ENCODE measurements at regions not wholly inside any gene's neighbourhood (a gene's known extent, or its start where the extent isn't known, plus 50 kb on each side); places are given as distances from the start of the nearest gene placed in this dataset.

DNA sequence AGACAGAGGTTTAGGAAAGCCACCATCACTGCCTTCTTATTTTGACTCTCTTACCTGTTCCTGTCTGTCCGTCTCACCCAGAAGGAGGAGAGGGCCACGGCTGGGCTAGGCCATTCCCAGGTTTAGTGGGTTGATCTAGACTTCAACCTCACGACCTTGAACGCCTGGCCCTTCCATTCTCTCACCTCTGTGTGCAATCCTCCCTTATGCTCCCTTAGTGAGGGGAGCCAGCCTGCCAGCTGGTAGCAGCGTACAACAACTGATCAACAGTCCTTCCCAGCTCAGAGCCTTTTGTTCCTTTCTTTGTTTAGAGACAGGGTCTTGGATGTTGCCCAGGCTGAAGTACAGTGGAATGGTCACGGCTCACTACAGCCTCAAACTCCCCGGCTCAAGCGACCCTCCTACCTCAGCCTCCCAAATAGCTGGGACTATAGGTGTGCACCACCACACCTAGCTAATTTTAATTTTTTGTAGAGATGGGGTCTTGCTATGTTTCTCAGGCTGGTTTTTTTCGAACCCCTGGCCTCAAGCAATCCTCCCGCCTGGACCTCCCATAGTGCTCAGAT, 123.9 kb downstream of the ZNF664 start:
- DNase-seq, result no peak

DNA sequence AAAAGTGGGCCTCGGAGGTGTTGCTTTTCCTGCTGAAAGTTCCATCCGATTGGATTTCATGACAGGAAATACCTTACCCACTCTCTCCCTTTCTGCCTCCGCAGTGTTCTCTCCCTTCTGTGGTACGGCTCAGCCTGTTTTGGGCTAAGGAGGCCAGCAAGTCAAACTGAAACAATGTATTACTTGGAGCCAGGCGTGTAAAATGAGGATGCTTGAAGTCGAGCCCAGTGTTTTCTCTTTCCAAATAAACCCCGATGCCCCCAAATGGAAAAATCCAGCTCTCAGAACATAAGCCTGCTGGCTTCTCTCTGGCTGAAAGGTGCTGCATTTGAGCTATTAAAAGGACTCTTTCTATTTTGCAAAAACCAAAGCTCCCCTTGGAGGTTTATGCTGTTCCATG, 124.7 kb downstream of the ZNF664 start:
- DNase-seq, result no peak

DNA sequence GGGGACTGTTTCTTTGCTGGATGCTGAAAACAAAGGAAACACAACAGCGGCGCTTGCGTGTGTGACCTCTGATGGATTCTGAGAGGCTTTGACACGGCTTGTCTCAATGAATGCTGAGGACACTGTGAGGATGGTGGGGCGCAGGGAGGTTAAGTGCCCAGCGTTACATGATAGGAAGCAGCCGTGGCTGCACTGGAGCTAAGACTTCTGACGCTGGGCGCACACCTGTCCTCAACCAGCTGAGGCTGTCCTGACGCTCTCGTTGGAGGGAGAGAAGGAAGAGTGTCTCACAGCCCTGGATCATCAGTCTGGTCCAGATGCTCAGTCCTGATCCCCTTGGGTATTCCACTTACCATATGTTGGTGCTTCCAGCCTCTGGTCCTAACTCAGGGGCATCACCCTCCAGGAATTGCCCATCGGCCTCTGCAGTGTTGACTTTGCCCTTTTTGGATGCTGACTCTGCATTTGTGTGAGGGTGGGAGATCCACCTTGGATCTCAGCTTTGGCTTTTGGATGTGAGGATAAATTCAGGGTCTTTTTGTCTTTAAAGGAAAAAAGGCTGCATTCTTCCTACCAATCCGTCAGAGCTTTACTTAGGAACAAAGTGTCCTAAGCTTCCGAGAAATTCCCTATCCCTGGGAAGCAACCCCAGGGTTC, 125.2 kb downstream of the ZNF664 start:
- DNase-seq, result no peak

DNA sequence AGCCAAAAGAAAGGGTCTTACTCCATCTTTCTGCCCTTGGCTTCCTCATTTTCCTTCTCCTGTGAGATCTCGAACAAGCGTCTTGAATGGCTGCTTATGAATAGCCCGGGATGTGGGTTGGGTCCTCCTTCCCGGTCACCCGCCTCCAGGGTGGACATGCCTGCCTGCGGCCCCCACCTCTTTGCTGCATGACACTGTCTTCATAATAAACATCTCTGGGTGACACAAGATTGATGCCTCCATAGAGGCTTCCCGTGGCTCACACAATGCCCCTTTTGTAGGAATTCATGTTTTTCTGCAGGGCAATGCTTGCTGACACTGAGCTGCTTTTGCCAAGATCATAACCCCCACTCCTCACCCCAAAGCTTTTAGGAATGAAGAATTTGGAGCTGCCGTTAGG, 125.9 kb downstream of the ZNF664 start:
- DNase-seq, result no peak

DNA sequence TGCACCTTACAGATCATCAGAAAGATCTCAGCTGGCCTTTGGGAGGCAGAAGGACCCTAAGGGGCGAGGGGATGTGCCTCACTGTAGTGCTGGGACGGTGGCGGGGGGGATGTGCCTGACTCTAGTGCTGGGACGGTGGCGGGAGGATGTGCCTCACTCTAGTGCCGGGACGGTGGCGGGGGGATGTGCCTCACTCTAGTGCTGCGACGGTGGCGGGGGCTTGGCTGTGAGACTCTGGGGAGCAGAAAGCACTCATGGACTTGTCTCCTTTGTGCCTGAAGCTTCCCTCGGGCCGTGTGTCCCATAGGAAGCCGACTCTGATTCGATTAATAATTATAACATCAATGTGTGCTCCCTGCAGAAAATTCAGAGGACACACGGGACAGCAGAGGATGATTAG, 126.6 kb downstream of the ZNF664 start:
- DNase-seq, result no peak

DNA sequence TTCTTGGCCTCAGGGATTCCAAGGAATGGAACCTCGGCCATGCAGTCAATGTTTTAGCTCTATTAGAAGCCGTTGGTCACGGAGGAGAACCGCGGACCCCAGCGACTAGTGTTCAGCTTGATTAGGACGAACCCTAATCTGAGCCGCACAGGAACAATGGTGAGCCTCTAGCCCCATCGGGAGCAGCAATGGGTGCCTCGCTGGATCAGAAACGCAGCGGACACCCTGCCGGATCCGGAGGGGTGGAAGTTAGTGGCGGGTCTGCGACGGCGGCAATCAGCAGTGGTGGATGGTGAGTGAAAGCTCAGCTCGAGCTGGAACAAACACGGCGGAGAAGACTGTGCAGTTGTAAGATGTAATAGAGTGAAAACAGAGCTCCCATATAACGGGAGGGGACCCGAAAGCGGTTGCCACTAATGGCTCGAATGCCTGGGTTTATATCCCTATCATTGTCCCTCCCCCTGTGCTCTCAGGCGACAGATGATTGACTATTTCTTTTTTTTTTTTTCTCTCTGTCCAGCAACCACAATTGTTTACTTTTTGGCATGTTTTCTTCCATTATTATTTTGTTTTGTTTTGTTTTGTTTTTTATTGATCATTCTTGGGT, 127.7 kb downstream of the ZNF664 start:
- no peak for DNase-seq

DNA sequence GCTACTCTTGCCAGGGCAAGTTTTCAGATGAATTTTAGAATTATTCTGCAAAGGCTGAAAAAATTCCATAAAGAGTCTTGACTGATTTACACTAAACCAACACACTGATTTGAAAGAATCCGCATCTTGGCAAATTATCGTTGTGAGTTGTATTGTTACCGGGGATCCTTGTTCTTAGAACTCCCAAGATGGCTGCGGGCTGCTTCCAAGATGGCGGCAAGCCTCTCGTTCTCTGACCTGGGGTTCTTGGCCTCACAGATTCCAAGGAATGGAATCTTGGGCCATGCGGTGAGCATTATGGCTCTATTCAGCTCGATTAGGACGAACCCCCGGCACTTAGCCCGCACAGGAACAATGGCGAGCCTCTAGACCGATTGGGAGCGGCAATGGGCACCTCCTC, 132.5 kb downstream of the ZNF664 start:
- DNase-seq, result no peak

DNA sequence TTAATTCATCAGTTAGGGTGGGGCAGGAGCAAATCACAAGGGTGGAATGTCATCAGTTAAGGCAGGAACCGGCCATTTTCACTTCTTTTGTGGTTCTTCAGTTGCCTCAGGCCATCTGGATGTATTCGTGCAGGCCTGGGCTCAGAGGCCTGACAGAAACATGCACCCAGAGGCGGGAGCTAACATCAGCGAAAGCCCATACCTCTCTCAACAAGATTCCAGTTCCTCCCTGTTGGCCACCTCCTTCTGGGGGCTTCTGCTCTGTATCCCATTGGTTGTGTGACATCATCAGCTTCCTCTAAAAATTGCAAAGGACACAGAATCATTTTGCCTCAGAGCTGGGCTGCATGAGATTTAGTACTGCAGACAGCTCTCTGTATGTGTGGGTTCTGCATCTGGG, 134.3 kb downstream of the ZNF664 start:
- no peak for DNase-seq

DNA sequence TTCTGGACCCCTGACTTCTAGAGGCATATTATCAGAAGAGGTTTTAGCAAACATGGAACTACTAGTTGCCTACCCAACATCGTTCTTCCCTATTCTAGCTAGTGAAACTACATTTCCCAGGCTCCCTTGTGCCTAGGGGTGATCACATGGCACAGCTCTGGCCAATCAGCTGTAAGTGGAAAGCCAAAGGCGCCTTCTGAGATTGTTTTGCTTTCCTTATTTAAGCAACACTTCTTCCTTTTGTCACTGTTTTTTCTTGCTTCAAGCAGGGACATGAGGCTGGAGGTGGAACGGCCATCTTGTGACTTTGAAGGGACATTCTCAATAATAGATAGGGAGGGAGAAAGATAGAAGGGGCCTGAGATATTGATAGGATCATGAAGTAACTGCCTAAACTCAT, 136.7 kb downstream of the ZNF664 start:
- peak; percentile 26 for DNase-seq

DNA sequence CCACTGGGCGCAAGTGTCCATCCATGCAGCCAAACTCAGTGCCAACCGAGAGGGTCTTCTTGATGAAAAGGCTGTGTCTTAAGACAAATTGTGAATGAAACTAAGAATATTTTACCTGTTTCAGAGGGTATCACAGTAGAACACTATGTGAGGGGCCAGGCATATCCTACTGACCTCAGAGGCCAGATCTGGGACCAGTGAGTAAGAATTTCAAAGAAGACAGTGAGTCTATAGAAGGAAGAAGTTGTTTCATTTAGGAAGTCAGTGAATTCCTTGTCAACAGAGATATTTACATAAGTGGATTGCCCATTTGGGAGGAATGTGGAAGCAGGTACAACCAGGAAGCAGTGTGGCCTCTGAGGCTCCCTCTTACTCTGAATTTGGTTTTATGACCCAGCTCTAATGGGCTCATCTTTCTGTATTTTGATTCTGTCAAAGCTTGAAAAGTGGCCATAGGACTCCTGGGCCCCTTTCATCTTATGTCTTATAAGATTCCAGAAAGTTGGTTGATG, 137.4 kb downstream of the ZNF664 start:
- DNase-seq, result no peak

DNA sequence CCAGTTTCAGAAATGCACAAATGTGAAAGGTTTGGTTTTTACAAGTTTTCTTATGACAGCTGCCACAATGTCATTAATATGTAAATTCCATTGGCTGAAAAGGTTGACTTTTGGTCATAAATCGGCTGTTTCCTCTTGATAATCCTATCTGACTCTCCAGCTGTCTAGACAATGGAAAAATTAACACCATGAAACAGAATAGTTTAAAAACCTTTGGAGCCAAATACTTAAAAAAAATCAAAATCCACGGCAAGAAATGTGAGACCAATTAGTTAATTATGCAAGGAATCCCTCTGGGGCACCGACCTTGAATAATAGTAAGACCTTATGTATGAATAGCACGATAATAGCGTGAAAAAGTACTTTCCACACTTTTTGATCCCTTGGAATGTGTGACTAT, 138.0 kb downstream of the ZNF664 start:
- peak; percentile 16 for DNase-seq

DNA sequence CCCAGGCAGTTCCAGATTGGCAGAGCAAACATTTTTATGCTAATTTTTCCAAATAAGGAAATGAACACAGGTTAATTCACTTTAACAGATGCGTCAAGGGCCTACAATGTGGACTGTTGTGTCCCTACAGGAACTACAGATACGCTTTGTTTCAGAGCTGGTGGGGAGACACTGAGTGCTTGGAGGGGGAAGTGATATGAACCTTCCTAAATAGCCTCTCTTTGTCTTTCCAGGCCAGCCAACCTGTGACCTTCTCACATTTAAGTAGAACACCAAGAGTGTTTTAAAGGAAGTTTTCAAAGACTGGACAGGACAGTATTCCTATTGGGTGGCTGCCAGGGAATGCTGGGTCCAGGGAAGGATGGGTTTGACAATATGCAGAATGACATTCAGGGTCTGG, 141.3 kb downstream of the ZNF664 start:
- DNase-seq, result no peak

DNA sequence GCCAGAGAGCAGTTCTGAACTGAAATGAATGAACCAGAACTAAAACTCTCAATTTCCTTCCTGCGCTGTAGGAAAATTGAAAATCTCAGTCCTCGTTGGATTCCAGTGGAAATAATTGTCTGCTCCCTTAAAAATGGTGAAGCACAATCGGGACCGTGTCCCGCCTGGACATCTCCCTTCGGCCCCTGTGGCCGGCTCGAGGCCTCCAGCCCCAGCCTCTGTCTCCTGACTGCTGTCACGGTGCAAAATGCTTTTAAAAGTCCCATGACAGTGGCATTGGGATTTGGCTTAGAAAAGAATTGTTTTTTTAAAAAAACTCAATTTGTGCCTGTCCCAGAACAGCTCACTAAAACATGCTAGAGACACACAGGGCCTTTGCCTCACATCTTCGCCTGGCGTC, 142.5 kb downstream of the ZNF664 start:
- DNase-seq, result no peak

DNA sequence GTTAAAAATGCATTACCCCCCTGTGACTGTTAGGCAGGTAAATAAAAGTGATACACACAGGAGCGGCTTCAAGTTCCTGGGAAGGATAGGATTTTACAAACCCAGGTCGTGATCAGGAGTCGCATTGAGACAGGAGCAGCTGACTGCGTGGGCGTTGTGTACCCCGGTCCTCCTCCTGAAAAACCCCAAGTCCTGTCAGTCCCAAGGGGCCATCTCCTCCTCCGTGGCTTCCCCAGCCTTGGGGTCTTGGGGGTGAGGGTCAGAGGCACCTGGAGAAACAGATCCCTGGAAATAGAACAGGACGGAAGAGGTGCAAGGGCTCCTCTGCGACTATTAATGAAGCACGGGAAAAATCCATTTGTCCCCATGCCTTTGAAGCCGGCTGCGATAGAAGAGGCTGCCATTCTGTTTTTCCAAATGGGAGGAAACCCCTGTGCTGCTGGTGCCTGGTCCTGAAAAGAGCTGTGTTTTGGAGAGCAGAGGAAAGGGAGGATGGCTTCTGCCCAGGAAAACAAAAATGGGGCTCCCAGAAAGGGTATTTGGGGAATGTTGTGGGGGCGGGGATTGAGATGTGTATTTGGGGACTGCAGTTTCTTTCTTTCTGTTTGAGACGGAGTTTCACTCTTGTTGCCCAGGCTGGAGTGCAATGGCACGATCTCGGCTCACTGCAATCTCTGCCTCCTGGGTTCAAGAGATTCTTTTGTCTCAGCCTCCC, 143.1 kb downstream of the ZNF664 start:
- DNase-seq, result no peak

DNA sequence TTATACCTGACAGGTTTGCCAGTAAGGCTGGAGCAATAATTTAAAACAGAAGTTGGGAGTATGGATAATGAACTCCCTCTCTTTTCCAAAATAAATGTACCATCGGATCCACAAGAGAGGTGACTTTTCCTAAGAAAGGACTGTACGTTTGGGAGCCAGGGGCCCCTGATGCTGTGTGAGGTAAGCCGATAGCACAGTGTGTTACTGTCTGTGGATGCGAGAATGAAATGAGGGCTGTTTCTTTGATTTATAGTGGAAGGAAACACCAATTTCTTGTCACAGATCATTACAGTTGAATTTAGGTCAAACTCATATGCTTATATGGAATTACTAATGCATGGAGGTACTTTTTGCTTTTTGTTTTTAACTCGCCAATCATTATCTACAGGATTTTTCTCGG, 147.7 kb downstream of the ZNF664 start:
- no peak for DNase-seq

DNA sequence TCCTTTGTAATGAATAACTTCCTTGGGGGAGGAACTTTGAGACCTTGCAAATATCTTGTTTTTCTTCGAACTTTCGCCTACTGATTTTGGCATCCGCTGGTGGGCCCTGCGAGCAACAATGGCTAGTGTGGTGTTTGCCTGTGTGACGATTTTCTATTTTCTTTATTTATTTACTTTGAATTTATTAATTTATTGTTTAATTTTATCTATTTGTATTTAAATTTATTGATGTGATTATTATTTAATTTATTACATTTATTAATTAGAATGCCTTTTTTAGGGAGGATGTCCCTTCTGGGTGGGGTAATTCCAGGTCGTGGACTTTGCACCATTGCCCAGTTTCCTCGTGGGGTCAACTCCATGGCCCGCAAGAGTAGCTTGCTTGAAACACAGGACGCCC, 149.7 kb downstream of the ZNF664 start:
- no peak for DNase-seq

DNA sequence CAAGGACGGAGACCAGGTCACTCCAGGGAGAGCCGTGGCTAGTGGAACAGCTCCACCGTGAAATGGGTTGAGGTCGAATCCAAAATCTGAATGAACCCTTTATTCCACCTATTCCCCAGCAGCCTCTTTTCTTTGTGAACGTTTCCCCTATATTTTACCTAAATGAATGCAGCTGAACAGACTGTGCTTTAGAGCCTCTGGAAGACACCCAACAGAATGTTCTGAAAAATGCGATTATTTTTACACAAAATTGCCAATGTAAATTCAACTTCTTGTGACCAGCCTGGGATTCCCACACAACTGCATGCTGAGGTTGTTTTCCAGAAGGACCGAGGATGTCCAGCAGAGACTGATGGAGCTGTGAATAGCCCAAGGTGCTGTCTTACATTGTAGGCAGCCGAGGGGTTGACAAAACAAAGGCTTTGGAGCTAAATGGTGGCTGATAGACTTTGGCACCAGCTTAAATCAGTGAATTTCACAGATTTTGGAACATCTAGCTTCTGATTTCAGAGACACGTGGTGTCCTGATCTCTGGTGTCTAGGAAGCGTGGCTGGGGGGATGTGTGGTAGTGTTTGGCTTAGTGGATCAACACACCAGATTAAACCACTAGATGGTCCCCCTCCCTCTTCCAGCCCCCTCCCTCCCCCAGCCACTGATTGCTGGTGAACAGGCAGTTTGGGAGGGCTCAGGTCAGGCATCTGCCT, 150.4 kb downstream of the ZNF664 start:
- no peak for DNase-seq

DNA sequence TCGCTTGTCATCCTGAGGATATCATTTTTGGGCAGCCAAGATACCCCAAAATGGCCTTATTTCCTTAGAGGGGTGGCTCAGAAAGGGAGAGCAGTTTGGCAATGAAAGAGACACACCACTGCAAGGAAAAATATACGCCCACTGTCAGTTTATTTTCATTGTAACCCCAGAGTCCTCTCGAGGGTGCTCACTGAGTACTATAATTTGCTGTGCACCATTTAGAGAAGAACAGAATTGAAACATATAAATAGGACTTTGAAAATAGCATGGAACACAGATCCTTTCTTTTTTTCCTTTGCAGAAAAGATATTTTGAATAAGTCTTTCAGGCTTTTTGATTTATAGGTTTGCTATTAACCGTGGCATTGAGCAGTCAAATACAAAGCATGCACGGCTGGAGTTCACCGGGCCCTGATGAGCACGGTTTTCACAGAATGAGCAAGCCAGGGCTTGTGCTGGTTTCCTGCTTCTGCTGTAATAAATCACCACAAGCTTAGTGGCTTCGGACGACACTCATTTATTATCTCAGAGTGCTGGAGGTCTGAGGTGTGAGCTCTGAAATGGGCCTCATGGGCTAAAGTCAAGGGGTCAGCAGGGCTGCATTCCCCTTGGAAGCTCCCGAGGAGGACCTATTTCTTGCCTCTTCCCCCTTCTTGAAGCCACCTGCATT, 152.3 kb downstream of the ZNF664 start:
- peak; percentile 18 for DNase-seq

DNA sequence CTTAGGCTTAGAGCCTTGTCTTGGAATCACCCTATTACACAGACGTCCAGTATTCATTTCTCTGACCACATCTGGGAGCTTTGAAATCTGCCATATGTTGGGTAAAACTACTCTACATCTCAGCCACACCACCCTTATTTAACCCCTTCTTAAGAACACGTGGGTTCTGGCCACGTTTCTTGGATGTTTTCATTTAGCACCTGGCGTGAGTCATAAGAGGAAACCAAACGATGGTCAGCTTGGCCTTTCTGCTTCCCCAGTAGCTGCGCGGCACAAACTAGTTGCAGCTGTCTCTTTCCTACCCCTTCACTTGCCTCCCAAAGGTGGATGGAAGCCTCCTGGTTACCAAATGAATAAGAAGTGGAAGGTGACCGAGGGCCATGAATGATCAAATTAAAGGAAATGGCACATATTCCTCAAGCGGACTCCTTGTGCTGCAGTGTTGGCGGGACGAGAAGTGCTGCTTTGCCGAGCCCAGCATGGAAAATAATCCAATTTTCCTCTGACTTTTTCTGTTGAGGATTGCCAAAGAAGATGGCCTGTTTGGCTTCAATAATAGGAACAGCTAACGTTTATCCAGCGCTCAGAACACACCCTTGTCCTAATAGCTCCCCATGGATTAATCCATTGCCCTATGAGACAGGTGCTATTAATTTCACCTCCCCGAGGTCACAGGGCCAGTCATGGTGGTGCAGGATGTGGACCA, 154.1 kb downstream of the ZNF664 start:
- no peak for DNase-seq

DNA sequence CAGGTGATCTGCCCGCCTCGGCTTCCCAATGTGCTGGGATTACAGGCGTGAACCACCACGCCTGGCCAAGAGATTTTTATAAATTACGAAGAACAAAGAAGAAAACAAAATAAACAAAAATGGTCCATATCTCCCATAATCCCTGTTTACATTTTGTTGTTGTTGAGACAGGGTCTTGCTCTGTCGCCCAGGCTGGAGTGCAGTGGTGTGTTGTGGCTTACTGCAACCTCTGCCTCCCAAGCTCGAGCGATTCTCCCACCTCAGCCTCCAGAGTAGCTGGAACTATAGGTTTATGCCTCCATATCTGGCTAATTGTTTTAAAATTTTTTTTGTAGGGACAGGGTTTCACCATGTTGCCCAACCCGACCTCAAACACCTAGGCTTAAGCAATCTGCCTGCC, 156.1 kb downstream of the ZNF664 start:
- no peak for DNase-seq

DNA sequence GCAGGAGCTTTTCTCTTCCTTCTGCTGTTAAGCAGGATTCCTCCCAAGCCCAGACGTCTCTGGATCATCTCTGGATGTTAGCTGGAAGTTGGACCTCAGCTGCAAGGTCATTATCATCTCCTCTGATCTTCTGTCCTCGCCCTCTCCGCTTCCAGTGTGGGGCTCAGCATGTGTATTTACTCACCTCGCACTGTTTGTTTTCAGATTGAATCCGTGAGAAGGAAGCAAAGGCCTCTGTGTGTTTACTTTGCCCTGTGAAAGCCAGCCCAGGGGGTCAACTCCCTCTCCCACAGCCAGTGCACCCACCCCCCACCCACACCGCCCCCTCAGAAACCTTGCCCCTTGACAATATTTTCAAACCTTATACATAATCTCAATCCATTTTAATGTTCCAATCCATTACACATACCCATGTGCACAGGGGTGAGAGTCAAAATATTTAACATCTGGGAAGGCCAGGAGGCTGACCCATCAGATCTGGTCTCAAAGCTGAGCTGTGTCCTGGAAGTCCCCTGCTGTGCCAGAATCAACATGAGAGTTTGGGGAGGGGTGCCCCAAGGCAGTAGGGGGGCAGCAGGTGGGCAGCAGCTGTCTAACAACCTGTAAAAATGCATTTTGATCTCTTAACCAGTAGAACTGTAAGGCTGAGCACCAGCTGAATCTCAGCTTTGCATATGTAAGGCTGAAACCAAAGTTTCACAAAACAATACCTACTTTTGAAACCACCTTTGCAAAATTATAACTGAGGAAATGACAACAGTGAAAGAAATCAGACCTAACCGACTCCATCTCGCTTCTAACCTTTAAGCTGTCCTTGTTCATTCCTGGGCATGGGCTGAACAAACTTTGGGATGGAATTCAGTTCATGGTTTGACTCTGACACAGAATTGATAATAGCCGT, 157.9 kb downstream of the ZNF664 start:
- DNase-seq, result no peak

Data from fibroblast of skin of right biceps (primary cell).